ENCODE measurements at regions not wholly inside any gene's neighbourhood (a gene's known extent, or its start where the extent isn't known, plus 50 kb on each side); places are given as distances from the start of the nearest gene placed in this dataset.
"Not testable (repeated sequence)": the region's sequence is repeated elsewhere in the genome, so short reads cannot be mapped to it uniquely, and the experiment has no call there.

DNA sequence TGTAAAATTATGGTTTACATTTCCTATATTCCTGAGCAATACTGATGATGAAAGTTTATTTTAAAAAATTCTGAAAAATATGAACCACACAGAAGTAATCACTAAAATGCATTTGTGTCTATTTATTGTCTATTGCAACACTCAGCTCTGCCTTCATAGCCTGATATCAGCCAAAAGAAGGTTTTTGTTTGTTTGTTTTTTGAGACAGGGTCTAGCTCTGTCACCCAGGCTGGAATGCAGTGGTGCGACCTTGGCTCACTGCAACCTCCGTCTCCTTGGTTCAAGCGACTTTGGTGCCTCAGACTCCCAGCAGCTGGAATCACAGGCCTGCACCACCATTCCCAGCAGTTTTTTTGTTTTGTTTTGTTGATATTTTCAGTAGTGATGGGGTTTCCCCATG lies 1560.2 kb downstream of the SI start:
- no peak for DNase-seq

DNA sequence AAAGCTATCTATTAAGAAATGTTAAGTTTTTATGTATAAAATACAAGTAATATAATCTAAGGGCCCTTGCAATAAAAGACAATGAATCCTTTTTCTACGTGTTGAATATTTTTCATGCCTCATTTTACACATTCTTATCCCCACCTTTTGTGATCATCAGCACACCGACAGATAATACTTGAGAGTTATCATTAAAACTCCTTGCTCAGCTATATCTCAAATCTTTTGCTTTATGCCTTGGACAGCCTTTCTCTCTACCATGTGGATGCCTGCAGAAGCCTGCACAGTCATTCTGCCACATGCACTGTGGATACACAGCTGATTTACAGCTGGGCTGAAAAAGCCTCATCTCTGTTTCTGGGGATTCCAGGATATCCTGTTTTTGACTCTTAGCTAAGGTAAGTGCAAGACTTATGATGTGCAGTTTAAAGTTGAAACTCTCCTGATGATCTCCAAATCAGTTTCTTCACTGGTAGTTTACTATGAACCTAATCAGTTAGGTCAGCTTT lies 1565.1 kb downstream of the SI start:
- no peak for DNase-seq

DNA sequence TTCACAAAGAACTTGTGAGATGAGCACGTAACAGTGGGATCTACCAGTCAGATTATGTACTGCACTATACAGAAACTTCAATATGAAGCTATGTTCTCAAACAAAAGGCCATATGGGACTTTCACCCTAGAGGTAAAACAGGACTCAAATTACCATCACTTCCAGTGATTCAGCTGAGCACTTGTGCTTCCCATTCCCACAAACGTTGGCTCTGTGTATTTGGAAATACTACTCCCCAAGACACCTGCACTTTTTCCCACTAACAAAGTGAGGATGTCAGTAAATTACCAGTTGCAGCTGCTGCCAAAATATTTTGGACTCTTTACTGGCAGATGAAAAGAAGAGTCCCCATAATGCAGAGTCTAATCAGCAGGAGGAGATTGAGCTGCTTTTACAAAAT lies 1570.1 kb downstream of the SI start:
- DNase-seq, result no peak

DNA sequence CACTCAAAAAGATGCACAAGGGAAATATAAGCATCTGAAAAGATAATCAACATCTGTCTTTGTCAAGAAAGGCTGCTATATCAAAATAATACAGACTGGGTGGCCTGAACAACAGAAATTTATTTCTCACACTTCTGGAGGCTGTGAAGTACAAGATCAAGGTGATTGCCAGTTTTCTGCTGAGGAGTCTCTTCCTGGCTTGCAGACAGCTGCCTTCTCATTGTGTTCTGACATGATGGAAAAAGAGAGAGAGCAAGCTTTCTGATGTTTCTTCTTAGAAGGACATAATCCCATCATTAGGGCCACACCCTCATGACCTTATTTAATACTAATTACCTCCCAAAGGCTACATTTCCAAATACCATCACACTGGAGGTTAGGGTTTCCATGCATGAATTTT lies 1573.3 kb downstream of the SI start:
- no peak for DNase-seq

DNA sequence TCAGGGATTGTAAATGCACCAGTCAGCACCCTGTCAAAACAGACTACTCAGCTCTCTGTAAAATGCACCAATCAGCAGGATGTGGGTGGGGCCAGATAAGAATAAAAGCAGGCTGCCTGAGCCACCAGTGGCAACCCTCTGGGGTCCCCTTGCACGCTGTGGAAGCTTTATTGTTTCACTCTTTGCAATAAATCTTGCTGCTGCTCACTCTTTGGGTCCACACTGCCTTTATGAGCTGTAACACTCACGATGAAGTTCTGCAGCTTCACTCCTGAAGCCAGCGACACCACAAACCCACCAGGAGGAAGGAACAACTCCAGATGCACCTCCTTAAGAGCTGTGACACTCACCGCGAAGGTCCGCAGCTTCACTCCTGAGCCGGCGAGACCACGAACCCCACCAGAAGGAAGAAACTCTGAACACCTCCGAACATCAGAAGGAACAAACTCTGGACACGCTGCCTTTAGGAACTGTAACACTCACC lies 1578.5 kb downstream of the SI start:
- DNase-seq, result not testable (repeated sequence)

DNA sequence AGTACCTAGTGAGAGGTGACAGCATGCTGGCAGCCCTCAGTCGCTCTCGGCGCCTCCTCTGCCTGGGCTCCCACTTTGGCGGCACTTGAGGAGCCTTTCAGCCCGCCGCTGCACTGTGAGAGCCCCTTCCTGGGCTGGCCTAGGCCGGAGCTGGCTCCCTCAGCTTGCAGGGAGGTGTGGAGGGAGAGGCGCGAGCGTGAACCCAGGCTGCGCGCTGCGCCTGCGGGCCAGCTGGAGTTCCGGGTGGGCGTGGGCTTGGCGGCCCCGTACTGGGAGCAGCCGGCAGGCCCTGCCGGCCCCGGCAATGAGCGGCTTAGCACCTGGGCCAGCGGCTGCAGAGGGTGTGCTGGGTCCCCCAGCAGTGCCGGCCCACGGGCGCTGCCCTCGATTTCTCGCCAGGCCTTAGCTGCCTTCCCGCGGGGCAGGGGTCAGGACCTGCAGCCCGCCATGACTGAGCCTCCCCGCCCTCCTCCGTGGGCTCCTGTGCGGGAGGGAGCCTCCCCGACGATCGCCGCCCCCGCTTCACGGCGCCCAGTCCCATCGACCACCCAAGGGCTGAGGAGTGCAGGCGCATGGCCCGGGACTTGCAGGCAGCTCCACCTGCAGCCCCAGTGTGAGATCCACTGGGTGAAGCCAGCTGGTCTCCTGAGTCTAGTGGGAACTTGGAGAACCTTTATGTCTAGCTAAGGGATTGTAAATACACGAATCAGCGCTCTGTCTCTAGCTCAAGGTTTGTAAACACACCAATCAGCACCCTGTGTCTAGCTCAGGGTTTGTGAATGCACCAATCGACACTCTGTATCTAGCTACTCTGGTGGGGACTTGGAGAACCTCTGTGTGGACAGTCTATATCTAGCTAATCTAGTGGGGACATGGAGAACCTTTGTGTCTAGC lies 1579.2 kb downstream of the SI start:
- DNase-seq, result not testable (repeated sequence)

DNA sequence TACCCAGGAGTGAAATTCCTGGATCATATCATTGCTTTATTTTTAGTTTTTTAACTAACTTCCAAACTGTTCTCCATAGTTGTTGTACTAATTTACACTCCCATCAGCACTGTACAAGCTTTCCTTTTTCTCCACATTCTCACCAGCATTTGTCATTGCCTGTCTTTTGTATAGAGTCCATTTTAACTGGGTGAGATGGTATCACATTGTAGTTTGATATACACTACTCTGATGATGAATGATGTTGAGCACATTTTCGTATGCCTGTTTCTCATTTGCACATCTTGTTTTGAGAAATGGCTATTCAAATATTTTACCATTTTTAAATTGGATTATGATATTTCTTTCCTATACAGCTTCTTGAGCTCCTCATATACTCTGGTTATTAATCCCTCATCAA lies 1586.6 kb downstream of the SI start:
- no peak for DNase-seq

DNA sequence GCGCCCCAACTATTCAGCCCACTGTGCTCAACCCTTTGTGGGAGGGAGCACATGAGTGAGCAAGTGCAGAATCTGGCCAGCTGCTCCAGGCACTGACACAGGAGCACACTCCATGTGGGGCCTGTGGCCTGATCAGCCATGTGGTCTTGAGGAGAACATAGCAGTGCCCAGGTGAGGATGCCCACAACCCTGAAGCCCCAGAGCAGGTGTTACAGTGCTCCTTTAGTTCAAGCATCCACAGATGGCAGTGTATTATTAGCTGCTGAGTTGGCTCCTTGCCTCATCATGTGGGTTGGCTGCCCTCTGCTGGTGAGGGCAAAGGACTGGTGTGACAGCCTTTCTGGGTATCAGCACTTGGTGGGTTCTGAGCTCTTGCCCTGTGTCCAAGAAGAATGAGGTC lies 1588.2 kb downstream of the SI start:
- no peak for DNase-seq

DNA sequence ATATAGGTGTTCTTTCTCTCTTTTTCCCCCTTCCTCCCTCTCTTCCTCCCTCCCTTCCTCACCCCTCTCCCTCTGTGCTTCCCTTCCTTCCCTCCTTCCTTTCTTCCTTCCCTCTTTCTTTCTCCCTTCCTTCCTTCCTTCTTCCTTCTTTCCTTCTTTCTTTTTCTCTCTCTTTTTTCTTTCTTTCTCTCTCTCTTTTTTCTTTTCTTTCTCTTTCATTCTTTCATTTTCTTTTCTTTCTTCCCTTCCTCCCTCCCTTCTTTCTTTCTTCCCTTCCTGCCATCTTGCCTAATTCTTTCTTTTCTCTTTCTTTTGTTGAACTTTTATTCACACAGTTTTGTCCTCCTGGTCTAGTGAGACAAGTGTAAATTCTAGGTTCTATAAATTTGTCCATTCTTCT lies 1595.6 kb downstream of the SI start:
- DNase-seq, result no peak

DNA sequence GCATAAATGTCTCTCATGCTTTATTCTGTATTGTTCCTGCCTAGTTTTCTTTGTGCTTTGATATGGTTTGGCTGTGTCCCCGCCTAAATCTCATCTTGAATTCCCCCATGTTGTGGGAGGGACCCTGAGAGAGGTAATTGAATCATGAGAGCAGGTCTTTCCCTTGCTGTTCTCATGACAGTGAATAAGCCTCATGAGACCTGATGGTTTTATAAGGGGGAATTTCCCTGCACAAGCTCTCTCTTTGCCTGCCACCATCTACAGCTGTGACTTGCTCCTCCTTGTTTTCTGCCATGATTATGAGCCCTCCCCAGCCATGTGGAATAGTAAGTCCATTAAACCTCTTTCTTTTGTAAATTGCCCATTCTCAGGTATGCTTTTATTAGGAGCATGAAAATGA lies 1596.6 kb downstream of the SI start:
- no peak for DNase-seq

DNA sequence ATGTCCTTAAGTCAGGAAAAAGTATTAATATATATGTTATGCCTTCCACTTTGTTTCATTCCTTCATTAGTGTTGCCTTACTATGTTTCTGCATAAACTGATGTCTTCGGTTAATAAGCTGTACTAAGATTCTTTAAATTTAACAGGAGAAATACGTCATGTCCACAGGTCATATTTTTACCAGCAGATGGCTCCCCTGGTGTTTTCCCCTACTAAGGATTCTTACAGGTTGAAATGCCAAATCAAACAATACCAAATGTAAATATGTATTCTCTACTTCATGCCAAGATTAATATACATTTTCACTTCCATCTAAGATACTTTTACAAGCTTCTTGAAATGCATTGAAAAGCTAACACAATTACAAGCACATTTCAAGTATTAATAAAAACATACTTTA lies 1602.1 kb downstream of the SI start:
- no peak for DNase-seq

DNA sequence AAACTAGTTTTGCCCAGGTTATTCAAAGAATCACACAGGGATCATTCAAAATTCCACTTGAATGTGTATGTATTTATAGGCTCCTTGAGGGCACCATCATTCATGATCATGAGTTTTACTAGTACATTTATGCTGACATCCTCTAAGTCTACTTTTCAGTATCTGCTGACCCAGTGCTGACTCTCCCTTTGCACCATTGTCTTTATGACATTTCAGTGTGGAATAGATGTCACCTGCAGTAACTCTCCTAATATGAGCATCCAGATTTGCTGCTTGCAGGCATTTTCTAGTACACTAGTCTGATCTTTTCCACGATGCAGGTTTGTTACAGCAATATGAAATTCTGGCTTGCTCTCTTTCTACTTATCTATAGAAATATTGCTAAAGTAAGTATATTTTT lies 1603.5 kb downstream of the SI start:
- no peak for DNase-seq

DNA sequence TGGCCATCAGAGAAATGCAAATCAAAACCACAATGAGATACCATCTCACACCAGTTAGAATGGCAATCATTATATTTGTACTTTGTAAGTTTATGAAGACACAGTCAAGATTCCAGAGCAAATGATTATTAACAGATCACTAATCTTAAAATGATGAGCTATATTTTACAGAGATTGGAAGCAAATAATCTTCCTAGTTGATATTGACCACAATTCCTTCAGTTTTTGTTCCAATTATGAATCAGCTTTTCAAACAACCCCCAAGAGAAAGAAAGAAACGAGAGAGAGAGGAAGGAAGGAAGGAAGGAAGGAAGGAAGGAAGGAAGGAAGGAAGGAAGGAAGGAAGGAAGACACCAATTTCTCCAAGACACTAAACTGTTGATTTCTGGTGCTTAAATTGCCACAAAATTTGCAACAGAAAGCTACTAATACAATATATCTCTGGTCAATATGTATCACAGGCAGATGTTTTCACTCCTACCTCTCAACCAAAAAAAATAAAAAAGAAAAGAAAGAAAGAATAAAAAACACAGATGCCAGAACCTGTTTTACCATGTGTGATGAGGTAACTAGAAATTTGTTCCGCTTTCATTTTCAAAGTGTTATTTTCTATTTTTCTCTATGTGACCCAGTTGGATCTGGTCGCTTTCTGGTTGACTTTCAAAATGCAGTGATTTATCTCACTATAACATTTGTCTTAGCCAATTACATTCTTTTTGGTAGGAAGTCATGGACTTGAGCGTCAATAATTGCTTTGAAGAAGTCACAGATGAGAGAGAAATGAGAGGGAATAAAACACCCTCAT lies 1609.6 kb downstream of the SI start:
- DNase-seq, result no peak

DNA sequence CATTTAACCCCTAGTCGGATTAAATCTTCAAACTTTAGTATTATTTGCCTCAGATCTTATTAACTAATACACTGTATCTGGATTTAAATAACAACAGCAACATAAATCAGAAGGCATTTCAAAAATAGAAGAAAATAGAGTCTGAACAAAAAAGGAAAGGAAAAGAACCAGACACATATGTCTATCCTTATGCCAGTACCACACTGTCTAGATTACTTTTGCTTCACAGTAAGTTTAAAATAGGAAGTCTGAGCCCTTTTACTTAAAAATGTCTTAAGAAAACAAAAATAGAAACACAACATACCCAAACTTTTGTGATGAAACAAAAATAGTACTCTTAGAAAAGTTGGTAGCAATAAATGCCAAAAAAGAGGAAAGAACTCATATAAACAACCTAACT lies 1615.8 kb downstream of the SI start:
- DNase-seq, result no peak

DNA sequence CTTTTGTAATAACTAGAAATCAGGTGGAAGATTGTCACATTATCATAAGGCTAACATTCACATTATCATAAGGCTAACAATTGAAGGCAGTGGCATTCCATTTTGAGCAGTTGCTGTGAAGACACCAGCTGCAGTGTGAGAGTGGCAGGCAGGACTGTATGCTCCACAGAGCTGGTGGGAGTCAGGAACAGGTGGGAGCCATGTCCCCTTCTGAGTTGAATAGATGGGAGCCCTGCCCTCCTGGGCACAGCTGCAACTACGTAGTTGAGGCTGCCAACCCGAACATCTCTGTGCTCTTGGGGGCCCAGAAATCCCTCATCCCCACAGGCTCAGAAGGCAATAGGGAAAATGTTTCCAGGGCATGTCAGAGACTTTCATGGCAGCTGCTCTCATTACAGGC lies 1627.6 kb downstream of the SI start:
- peak; percentile 40 for DNase-seq

DNA sequence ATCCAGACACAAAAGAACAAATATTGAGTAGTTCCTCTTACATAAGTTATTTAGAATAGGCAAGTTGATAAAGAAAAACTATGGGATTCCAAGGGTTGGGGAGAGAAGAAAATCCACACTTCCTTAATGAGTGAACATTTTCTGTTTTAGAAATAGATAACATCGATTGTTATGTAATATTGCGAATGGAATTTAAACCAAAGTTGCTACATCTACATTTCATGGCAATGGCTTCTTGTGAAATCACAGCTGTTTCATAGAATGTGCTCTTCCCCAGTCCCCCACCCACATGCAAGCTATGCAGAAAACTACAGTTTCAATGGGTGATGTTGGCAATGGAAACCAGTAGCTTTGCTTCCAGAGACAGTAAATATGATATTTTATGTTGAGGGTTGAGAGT lies 1639.5 kb downstream of the SI start:
- no peak for DNase-seq

DNA sequence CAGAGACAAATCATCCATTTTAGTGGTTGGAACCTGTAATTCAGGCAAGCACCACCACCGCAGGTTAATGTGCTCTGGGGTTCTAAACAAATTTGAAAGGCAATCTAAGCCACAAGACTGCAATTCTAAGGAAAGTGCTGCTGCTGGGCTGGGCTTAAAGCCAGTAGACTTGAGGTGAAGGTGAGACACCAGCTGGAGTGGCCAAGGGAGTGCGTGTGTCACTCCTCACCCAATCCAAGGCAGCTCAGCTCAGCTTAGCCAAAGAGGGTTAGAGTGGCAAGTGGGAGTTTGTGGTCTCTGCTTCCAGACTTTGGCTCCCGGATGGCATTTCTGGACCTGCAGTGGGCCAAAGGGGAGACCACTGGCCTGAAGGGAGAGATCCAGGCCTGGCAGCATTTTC lies 1655.6 kb downstream of the SI start:
- DNase-seq, result no peak

DNA sequence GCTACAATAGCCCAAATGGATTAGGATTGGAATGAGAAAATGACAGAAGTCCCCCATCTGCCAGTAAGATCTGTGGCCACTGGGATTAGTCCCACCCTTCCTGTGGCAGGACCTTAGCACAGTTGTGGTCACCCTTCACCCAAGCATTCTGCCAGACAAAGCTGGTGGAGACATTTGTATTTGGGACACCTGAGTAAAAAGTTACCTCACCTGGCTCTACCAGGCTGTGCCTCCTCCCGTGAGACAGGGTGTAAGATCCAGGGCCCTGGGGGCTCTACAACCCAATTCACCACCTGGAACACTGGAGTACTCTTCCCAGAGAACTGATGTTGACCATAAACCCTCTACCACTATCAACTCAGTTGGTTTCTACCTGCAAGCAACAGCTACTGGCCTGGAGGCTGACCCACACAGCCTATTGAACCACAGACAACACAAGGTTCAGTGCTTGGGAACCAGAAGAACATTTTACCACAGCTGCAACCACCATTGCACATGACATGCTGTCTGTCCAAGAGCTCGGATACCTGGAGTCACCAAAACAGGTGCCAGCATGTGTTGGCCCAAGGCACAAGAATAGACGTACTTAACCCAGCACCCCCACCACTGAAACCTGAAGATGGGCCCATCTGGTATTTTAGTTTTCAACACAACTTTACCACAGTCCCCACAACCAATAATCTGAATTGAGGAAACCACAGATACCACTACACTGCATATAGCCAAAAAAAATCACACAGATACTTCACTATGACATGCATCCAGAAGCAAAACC lies 1686.7 kb downstream of the SI start:
- DNase-seq, result no peak

DNA sequence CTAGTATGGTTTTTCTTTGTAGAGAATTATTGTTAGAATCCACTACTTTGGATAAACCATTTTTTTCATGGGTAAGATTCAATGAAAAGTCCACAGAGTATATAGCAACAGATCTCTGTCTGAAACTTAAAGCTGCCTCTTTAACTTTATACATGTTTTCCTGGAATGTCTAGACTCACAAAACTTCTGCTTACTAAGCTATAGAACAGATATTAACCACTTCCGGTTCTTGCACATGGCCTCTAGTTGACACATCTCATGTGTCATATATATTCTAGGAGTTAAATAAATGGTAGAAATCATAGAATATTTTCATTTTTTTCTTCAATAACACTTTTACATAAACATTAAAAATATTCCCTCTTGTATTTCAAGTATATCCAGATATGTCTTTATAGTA lies 1693.9 kb downstream of the SI start:
- DNase-seq, result no peak

DNA sequence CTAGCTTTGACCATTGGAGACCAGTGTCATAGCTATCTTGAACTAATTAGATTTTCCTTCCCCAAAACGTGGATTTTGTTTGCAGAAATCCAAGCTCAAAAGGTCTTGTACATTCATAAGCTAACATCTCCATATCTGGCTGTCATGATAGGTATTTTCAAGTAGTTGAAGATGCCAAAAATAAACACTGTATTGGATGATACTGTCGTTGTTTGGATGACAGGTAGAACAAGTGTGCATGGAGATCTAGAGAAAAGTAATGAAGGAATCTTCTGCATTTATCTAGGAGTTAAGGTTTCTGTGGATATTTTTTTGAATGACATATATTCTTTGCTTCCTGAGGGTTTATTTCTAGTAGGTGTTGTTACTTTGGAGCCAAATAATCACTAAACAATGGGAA lies 1696.1 kb downstream of the SI start:
- DNase-seq, result no peak

DNA sequence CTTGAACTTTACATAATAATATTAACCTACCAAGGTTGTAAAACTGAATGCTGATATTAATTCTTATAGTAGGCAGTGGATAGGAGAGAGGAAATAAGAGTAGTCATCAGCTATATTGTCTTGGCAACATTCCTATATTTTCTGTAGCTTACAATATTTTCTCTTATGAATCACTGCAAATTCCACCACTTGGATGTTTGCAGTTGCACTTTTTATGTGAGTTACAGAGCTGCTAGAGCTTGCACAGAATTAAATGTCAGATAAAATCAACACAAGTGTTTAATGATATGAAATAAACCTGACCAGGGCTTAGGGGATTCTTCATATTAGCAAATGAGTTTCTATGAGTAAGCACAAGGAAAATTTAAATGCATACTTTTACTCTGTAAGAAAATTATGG lies 1710.1 kb downstream of the SI start:
- no peak for DNase-seq

DNA sequence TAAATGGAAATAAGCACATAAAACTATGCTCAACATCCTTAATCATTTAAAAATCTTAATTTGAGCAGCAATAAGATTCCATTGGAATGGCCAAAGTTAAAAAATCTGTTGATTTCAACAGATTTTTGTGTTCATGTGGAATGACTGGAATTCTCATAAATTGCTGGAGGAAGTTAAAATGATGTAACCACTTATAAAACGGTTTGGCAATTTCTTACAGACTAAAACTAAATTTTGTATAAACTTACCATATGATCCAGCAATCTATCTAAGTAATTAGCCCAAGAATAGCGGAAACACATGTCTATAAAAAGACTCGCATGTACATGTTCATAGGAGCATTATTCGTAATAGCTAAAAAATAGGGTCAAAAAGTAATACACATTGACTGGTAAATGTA lies 1713.6 kb downstream of the SI start:
- no peak for DNase-seq

DNA sequence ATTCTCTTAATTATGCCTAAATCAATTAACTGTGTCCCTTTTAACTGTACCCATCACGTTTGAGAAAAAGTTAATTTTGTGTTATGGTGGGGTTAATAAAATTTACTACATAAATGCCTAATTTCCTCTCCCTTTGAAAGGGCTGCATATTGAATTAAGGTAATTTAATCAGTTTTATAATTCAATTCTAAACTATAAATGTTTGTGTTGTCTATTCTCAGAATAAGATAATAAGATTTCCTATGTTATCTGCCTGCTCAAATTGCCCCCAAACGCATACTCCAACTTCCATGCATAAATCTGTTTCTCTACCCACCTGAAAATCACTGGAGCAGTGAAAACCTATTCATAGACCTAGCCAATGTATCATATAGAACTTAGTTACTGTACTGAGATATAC lies 1716.1 kb downstream of the SI start:
- no peak for DNase-seq

Measured in right hindlimb (tissue), 1 donor.